SK-N-SH treated with all-trans-retinoic acid at 6 μM for 48 hours (cell line): ENCODE measurements at regions not wholly inside any gene's neighbourhood (a gene's known extent, or its start where the extent isn't known, plus 50 kb on each side); places are given as distances from the start of the nearest gene placed in this dataset.

ENCODE experiments used
- ARNTL ChIP-seq: fragments of 450-650 bp; formaldehyde crosslinking; IDR thresholded peaks from 2 replicates; pipeline ENCODE4 v1.5.0; 2020; ENCODE audit warnings: low read depth, mild to moderate bottlenecking, moderate library complexity, borderline replicate concordance
- PATZ1 ChIP-seq: fragments of 250-450 bp; sonication (Bioruptor Pico); IDR thresholded peaks from 2 replicates; pipeline ENCODE4 v1.8.0; 2020; ENCODE audit warnings: mild to moderate bottlenecking, moderate library complexity, borderline replicate concordance

- TF ChIP-seq ARNTL (CRISPR knock-in tag) (no peak), PATZ1 (CRISPR knock-in tag) (no peak)
These were observed 125.7 kb downstream of the WT1 start for GRCh38 chr11:32309530-32310213.
